HepG2 (cell line): ENCODE measurements at regions not wholly inside any gene's neighbourhood (a gene's known extent, or its start where the extent isn't known, plus 50 kb on each side); places are given as distances from the start of the nearest gene placed in this dataset.

Experiments
- ATAC-seq: fragments of 200-7000 bp; cut with Tn5 transposase; 3 replicates; pipeline ENCODE4 v1.9.1; 2020; ENCODE audit warnings: mild to moderate bottlenecking, moderate library complexity
- BruUV-seq: library from RNA; stranded (reverse); fragments of 400-500 nt; replicated peaks from 2 replicates; lab custom pipeline; 2021; lab: Mats Ljungman, UMichigan
- CTCF ChIA-PET: fragments of 300-600 bp; formaldehyde crosslinking; extraction: SDS; loops from one replicate; lab custom pipeline; 2021; ENCODE audit warnings: low total read pairs, inconsistent platforms, low intra/inter-chr PET ratio; lab: Yijun Ruan, JAX
- POLR2A ChIA-PET: fragments of 350-600 bp; sonication (Branson Sonifier 250); formaldehyde crosslinking; loops from one replicate; lab custom pipeline; 2020; ENCODE audit warnings: antibody characterized with exemption, inconsistent platforms; lab: Yijun Ruan, JAX
- DNase-seq: peaks from one replicate; pipeline ENCODE4 v3.0.0-alpha.2; 2015; ENCODE audit warnings: low spot score
- FAIRE-seq: peaks from 3 replicates; lab custom pipeline; 2011; peaks lifted over from hg19 to GRCh38; lab: Jason Lieb, UNC
- H2AFZ ChIP-seq: one replicate; pipeline ENCODE4 v1.6.1; 2011; ENCODE audit warnings: low read length, inconsistent platforms
- H3K27ac ChIP-seq: fragments of 300-600 bp; 3 replicates; pipeline ENCODE4 v1.8.0; 2011; ENCODE audit warnings: mixed run types, mild to moderate bottlenecking, mixed read lengths, low read length, inconsistent platforms; ENCODE audit not compliant: insufficient read depth; ENCODE audit errors: extremely low read length
- H3K27me3 ChIP-seq, 2 experiments: fragments of 200-600 bp in 1 of 2; 2 replicates in 1 of 2; 3 replicates in 1 of 2; pipeline versions ENCODE4 v1.6.0 to v1.8.0; 2011; ENCODE audit warnings: low read length in 2 of 2, mild to moderate bottlenecking in 2 of 2, moderate library complexity in 2 of 2, inconsistent platforms in 1 of 2; ENCODE audit not compliant: insufficient read depth in 2 of 2, control insufficient read depth in 1 of 2
- H3K36me3 ChIP-seq, 2 experiments: fragments of 200-600 bp in 1 of 2; replicated peaks in 1 of 2; 2 replicates in 1 of 2; 3 replicates in 1 of 2; pipeline versions ENCODE4 v1.5.1 to v1.8.0; 2011; ENCODE audit warnings: low read length in 2 of 2, inconsistent platforms in 1 of 2; ENCODE audit not compliant: insufficient read depth in 2 of 2, control insufficient read depth in 1 of 2
- H3K4me1 ChIP-seq: 2 replicates; pipeline ENCODE4 v1.5.1; 2012; ENCODE audit warnings: low read length, inconsistent platforms; ENCODE audit not compliant: insufficient read depth
- H3K4me2 ChIP-seq: 2 replicates; pipeline ENCODE4 v1.6.0; 2011; ENCODE audit warnings: low read depth, low read length, inconsistent platforms
- H3K4me3 ChIP-seq, 3 experiments: fragments of 200-600 bp in 1 of 3; sonication (generic), shearing (Covaris generic) in 1 of 3; replicated peaks in 1 of 3; 2 replicates each; pipeline ENCODE4 v1.5.1; 2011 to 2016; ENCODE audit warnings: low read length in 3 of 3, inconsistent platforms in 2 of 3, low read depth in 2 of 3, mild to moderate bottlenecking in 2 of 3, control low read depth in 1 of 3, mixed read lengths in 1 of 3; ENCODE audit not compliant: insufficient read depth in 1 of 3
- H3K79me2 ChIP-seq: one replicate; pipeline ENCODE4 v1.6.1; 2011; ENCODE audit warnings: low read length, inconsistent platforms; ENCODE audit not compliant: insufficient read depth
- H3K9ac ChIP-seq: 2 replicates; pipeline ENCODE4 v1.6.0; 2011; ENCODE audit warnings: mild to moderate bottlenecking, low read depth, low read length, inconsistent platforms; ENCODE audit not compliant: insufficient read depth
- H3K9me3 ChIP-seq: 2 replicates; pipeline ENCODE4 v1.5.1; 2012; ENCODE audit warnings: mild to moderate bottlenecking, low read length
- H4K20me1 ChIP-seq: 2 replicates; pipeline ENCODE4 v1.6.0; 2011; ENCODE audit warnings: inconsistent platforms, mild to moderate bottlenecking, low read length, moderate library complexity; ENCODE audit not compliant: insufficient read depth
- CREBL2 ChIP-seq: sonication (generic); formaldehyde crosslinking; IDR thresholded peaks from 2 replicates; pipeline ENCODE4 v1.8.1; 2023; ENCODE audit warnings: missing genetic modification reagents, mild to moderate bottlenecking, borderline replicate concordance
- LBX2 ChIP-seq: sonication (generic); formaldehyde crosslinking; IDR thresholded peaks from 2 replicates; pipeline ENCODE4 v1.5.0; 2020; ENCODE audit warnings: missing genetic modification reagents, mild to moderate bottlenecking, borderline replicate concordance
- NONO ChIP-seq, 2 experiments: fragments of 450-650 bp in 1 of 2; sonication (generic) in 1 of 2; formaldehyde crosslinking in 1 of 2; IDR thresholded peaks in 1 of 2; conservative IDR thresholded peaks in 1 of 2; 2 replicates each; pipeline versions ENCODE4 v1.6.1 to v1.8.0; 2017 to 2022; ENCODE audit warnings: mild to moderate bottlenecking in 1 of 2, missing genetic modification reagents in 1 of 2, moderate library complexity in 1 of 2
- PATZ1 ChIP-seq: sonication (generic); formaldehyde crosslinking; IDR thresholded peaks from 2 replicates; pipeline ENCODE4 v1.4.0; 2020; ENCODE audit warnings: missing genetic modification reagents
- RBM39 ChIP-seq: fragments of 200-400 bp; formaldehyde crosslinking; IDR thresholded peaks from one replicate; pipeline ENCODE4 v1.6.1; 2018; ENCODE audit warnings: antibody characterized with exemption, mild to moderate bottlenecking, low read depth, low read length; ENCODE audit not compliant: poor library complexity, severe bottlenecking
- STAT5B ChIP-seq: sonication (generic); formaldehyde crosslinking; IDR thresholded peaks from 2 replicates; pipeline ENCODE4 v1.4.0; 2020; ENCODE audit warnings: missing genetic modification reagents
- TFE3 ChIP-seq: IDR thresholded peaks from 2 replicates; pipeline ENCODE4 v1.6.1; 2016
- THRA ChIP-seq: sonication (generic); formaldehyde crosslinking; IDR thresholded peaks from 2 replicates; pipeline ENCODE4 v1.4.0; 2020; ENCODE audit warnings: missing genetic modification reagents, borderline replicate concordance
- ZNF574 ChIP-seq: sonication (generic); formaldehyde crosslinking; IDR thresholded peaks from 2 replicates; pipeline ENCODE4 v1.4.0; 2020; ENCODE audit warnings: missing genetic modification reagents
- ZNF577 ChIP-seq: sonication (generic); formaldehyde crosslinking; IDR thresholded peaks from 2 replicates; pipeline ENCODE4 v1.4.0; 2020; ENCODE audit warnings: mild to moderate bottlenecking, low read depth, missing genetic modification reagents, borderline replicate concordance
- whole genome bisulfite sequencing: methylation state at CpG from one replicate; pipeline ENCODE4 v1.1.6; 2017; ENCODE audit warnings: low lambda C conversion rate; 5-methylcytosine and 5-hydroxymethylcytosine counted together
- in situ Hi-C: cut with HindIII; loops from 2 replicates; pipeline ENCODE4 v1.10.0; 2017; ENCODE audit warnings: low pct_unique_long_range_greater_than_20kb; ENCODE audit not compliant: extremely low pct_ligation_motif_present
- intact Hi-C: fragments of 100-400 bp; cut with micrococcal nuclease; formaldehyde crosslinking; loops from one replicate; pipeline ENCODE4 v1.10.0; 2022; ENCODE audit not compliant: unreplicated experiment

GRCh38 chr4:54897590-54897989, 227.8 kb downstream of the KDR start (continued):
- no peak for TF ChIP-seq RBM39
- no peak for TF ChIP-seq THRA (CRISPR knock-in tag)

GRCh38 chr4:54882616-54883015, 224.9 kb downstream of the KIT start:
- in situ Hi-C loops = no loop called here
- TF ChIP-seq NONO (IDR thresholded peaks at IDR 0.05) (no peak), NONO (CRISPR knock-in tag; conservative IDR thresholded peaks at IDR 0.05) (no peak), CREBL2 (no peak), TFE3 (CRISPR knock-in tag) (no peak), ZNF577 (CRISPR knock-in tag) (no peak), ZNF574 (no peak), STAT5B (CRISPR knock-in tag) (no peak), LBX2 (no peak), PATZ1 (CRISPR knock-in tag) (no peak)

More at GRCh38 chr4:54882616-54883015, 224.9 kb downstream of the KIT start:
- H3K4me1 ChIP-seq = no peaks in the 10 kb centered on the region
- no peak overlapping the region for H3K27ac ChIP-seq
- H2AFZ ChIP-seq = no peak overlapping the region
- H3K4me2 ChIP-seq = no peak overlapping the region
- H4K20me1 ChIP-seq = no peaks in the 10 kb centered on the region
- intact Hi-C loops = no loop called here
- no peak overlapping the region for H3K9ac ChIP-seq
- DNase-seq (no peak), ATAC-seq (no peak), FAIRE-seq (no peak)
- H3K36me3 ChIP-seq = no peaks in the 10 kb centered on the region
- H3K4me3 ChIP-seq = no peak overlapping the region
- H3K9me3 ChIP-seq = no peaks in the 10 kb centered on the region
- POLR2A ChIA-PET = no interaction called here
- CTCF ChIA-PET = no interaction called here
- 22% methylated on average over 2 of the region's 2 CpGs for WGBS
- BruUV-seq = no TSS peak
- no peaks in the 10 kb centered on the region for H3K27me3 ChIP-seq
- no peaks in the 10 kb centered on the region for H3K79me2 ChIP-seq
